Omental fat pad (tissue), 3 donors: ENCODE measurements at regions not wholly inside any gene's neighbourhood (a gene's known extent, or its start where the extent isn't known, plus 50 kb on each side); places are given as distances from the start of the nearest gene placed in this dataset.
"Not testable (repeated sequence)": the region's sequence is repeated elsewhere in the genome, so short reads cannot be mapped to it uniquely, and the experiment has no call there.

Experiments
- ATAC-seq: fragments of 150-250 bp; one replicate; pipeline ENCODE4 v1.9.1; 2016; ENCODE audit warnings: mild to moderate bottlenecking, moderate library complexity; ENCODE audit not compliant: low FRiP score
- DNase-seq: peaks from one replicate; pipeline ENCODE4 v3.0.0-alpha.2; 2019; ENCODE audit warnings: low spot score
- TF ChIP-seq, protein P1 (sequence below), 3 donors: fragments of 450-650 bp; IDR thresholded peaks; one replicate each; pipeline ENCODE4 v1.5.1; 2016 to 2017; ENCODE audit warnings: antibody characterized with exemption in 3 of 3, mild to moderate bottlenecking in 3 of 3, moderate library complexity in 2 of 3

- no peak for DNase-seq
- no peak for ATAC-seq
- TF ChIP-seq, protein P1, sequence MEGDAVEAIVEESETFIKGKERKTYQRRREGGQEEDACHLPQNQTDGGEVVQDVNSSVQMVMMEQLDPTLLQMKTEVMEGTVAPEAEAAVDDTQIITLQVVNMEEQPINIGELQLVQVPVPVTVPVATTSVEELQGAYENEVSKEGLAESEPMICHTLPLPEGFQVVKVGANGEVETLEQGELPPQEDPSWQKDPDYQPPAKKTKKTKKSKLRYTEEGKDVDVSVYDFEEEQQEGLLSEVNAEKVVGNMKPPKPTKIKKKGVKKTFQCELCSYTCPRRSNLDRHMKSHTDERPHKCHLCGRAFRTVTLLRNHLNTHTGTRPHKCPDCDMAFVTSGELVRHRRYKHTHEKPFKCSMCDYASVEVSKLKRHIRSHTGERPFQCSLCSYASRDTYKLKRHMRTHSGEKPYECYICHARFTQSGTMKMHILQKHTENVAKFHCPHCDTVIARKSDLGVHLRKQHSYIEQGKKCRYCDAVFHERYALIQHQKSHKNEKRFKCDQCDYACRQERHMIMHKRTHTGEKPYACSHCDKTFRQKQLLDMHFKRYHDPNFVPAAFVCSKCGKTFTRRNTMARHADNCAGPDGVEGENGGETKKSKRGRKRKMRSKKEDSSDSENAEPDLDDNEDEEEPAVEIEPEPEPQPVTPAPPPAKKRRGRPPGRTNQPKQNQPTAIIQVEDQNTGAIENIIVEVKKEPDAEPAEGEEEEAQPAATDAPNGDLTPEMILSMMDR (IDR thresholded peaks at IDR 0.05) = no peak
These were observed 117.6 kb upstream of the SPATS2L start for GRCh38 chr2:200188876-200189275.

DNA sequence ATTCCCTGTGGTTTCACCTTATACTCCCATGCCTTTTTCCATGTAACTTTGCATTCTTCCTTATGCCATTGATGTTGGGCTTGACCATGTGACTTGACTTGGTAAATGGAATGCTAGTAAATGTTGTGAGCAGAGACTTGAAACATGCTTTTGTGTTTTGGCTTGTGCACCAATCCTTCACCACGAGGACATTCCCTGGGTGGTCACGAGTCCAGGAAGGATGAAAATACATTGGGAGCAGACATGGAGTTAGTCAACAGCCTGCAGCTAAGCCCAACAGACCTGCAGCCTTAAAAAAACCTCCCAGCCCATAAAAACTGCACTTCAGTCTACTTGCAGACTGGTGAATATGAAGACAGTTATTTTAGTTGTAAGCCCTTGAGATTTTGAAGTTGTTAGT lies 116.5 kb upstream of the SPATS2L start:
- ATAC-seq (no peak), DNase-seq (no peak)
- TF ChIP-seq, protein P1 (IDR thresholded peaks at IDR 0.05) = no peak

GRCh38 chr2:200193331-200193730 lies 113.2 kb upstream of the SPATS2L start:
- ATAC-seq = no peak
- TF ChIP-seq, protein P1 (IDR thresholded peaks at IDR 0.05) = no peak
- DNase-seq = no peak

- TF ChIP-seq, protein P1 (IDR thresholded peaks at IDR 0.05) = no peak
- DNase-seq = no peak
- ATAC-seq = no peak
These were observed 112.7 kb upstream of the SPATS2L start for GRCh38 chr2:200193791-200194190.

DNA sequence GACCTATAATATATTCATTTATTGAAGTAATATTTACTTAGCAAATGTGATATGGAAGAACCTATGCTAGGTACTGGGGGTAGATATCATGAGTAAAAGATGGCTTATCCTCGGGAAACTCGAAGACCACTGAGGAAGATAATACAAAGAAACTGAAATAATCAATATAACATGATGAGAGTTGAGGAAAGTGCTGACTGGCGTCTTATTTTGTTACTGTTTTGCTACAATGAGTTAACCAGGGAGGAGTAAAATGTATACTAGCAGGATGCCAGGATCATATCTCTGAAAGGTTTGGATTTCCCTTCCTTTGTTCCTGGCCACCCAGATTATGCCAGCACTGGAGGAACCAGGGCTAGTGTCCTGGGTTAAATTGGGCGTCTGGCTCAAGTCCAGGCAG lies 111.7 kb upstream of the SPATS2L start:
- TF ChIP-seq, protein P1 (IDR thresholded peaks at IDR 0.05) = no peak
- no peak for ATAC-seq
- no peak for DNase-seq

- TF ChIP-seq, protein P1 (IDR thresholded peaks at IDR 0.05) = no peak
- no peak for ATAC-seq
- no peak for DNase-seq
These were observed 107.5 kb upstream of the SPATS2L start for GRCh38 chr2:200199005-200199404.

GRCh38 chr2:200199576-200200263 lies 106.8 kb upstream of the SPATS2L start:
- no peak for DNase-seq
- TF ChIP-seq, protein P1 (IDR thresholded peaks at IDR 0.05) = no peak
- no peak for ATAC-seq

GRCh38 chr2:200201839-200202238 lies 104.7 kb upstream of the SPATS2L start:
- not testable (repeated sequence) for DNase-seq, ATAC-seq
